ENCODE measurements at regions not wholly inside any gene's neighbourhood (a gene's known extent, or its start where the extent isn't known, plus 50 kb on each side); places are given as distances from the start of the nearest gene placed in this dataset.
A peak's percentile ranks its signal among the peaks of the same experiment; 100 is the strongest.

DNA sequence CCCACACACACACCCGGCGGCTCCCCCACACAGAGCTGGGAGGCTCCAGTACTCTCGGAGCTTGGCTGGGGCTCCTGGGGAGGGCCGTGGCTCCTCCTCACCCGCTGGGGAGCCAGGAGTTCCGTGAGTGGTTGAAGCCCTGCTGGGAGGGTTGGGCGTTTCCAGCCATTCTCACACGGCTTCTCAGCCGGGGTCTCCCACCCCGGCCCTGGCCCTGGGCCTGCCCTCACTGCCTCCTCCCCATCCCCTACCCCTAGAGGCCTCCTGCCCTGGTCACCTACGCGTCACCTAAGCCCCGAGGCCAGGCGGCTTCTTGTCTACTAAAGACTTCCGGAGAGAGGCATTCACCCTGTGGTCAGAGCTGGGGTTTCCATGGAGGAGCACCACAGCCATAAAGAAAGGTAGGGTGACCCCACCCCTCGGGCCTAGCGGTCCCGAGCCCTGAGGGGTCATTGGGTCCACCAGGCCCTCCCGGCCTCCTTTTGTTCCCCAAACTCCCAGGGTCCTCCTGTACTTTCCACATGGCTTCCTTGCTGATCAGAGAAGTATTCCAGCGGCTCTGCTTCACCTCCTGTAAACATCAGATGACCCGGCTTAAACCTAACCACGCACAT lies 99.3 kb downstream of the TTLL2 start (continued):
- TF ChIP-seq PHF20 (CRISPR knock-in tag; IDR thresholded peaks at IDR 0.05) (no peak; the same call in 1 of the 2 replicates), NR2C2 (CRISPR knock-in tag; IDR thresholded peaks at IDR 0.05; ENCODE audit: borderline replicate concordance) (peak; percentile 32; the same call in 1 of the 2 replicates), BCL6 (CRISPR knock-in tag; IDR thresholded peaks at IDR 0.05) (peak; percentile 24; the same call in 1 of the 2 replicates), ZSCAN30 (CRISPR knock-in tag; IDR thresholded peaks at IDR 0.05) (no peak), EED (CRISPR knock-in tag; IDR thresholded peaks at IDR 0.05) (peak; percentile 43; the same call in 1 of the 2 replicates), NCOA5 (CRISPR knock-in tag; IDR thresholded peaks at IDR 0.05) (no peak), KAT8 (CRISPR knock-in tag; IDR thresholded peaks at IDR 0.05) (no peak), HDAC1 (CRISPR knock-in tag; IDR thresholded peaks at IDR 0.05) (peak; percentile 57; the same call in 1 of the 2 replicates), MAFK (conservative IDR thresholded peaks at IDR 0.05 in 1 of 2, IDR thresholded peaks at IDR 0.05 in 1 of 2; ENCODE audit: low read length in 2 of 2) (no peak), RFX3 (CRISPR knock-in tag; IDR thresholded peaks at IDR 0.05) (no peak), ZZZ3 (CRISPR knock-in tag; IDR thresholded peaks at IDR 0.05; ENCODE audit: borderline replicate concordance) (no peak)
- TF ChIP-seq, protein P1, sequence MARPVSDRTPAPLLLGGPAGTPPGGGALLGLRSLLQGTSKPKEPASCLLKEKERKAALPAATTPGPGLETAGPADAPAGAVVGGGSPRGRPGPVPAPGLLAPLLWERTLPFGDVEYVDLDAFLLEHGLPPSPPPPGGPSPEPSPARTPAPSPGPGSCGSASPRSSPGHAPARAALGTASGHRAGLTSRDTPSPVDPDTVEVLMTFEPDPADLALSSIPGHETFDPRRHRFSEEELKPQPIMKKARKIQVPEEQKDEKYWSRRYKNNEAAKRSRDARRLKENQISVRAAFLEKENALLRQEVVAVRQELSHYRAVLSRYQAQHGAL (CRISPR knock-in tag; IDR thresholded peaks at IDR 0.05; ENCODE audit: not compliant biosample characterization), result no peak
- TF ChIP-seq, protein P2, sequence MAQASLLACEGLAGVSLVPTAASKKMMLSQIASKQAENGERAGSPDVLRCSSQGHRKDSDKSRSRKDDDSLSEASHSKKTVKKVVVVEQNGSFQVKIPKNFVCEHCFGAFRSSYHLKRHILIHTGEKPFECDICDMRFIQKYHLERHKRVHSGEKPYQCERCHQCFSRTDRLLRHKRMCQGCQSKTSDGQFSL (CRISPR knock-in tag; IDR thresholded peaks at IDR 0.05), result peak; percentile 94
- TF ChIP-seq, protein P3, sequence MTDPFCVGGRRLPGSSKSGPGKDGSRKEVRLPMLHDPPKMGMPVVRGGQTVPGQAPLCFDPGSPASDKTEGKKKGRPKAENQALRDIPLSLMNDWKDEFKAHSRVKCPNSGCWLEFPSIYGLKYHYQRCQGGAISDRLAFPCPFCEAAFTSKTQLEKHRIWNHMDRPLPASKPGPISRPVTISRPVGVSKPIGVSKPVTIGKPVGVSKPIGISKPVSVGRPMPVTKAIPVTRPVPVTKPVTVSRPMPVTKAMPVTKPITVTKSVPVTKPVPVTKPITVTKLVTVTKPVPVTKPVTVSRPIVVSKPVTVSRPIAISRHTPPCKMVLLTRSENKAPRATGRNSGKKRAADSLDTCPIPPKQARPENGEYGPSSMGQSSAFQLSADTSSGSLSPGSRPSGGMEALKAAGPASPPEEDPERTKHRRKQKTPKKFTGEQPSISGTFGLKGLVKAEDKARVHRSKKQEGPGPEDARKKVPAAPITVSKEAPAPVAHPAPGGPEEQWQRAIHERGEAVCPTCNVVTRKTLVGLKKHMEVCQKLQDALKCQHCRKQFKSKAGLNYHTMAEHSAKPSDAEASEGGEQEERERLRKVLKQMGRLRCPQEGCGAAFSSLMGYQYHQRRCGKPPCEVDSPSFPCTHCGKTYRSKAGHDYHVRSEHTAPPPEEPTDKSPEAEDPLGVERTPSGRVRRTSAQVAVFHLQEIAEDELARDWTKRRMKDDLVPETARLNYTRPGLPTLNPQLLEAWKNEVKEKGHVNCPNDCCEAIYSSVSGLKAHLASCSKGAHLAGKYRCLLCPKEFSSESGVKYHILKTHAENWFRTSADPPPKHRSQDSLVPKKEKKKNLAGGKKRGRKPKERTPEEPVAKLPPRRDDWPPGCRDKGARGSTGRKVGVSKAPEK (CRISPR knock-in tag; IDR thresholded peaks at IDR 0.05; ENCODE audit: borderline replicate concordance), result no peak
- TF ChIP-seq, protein P4, sequence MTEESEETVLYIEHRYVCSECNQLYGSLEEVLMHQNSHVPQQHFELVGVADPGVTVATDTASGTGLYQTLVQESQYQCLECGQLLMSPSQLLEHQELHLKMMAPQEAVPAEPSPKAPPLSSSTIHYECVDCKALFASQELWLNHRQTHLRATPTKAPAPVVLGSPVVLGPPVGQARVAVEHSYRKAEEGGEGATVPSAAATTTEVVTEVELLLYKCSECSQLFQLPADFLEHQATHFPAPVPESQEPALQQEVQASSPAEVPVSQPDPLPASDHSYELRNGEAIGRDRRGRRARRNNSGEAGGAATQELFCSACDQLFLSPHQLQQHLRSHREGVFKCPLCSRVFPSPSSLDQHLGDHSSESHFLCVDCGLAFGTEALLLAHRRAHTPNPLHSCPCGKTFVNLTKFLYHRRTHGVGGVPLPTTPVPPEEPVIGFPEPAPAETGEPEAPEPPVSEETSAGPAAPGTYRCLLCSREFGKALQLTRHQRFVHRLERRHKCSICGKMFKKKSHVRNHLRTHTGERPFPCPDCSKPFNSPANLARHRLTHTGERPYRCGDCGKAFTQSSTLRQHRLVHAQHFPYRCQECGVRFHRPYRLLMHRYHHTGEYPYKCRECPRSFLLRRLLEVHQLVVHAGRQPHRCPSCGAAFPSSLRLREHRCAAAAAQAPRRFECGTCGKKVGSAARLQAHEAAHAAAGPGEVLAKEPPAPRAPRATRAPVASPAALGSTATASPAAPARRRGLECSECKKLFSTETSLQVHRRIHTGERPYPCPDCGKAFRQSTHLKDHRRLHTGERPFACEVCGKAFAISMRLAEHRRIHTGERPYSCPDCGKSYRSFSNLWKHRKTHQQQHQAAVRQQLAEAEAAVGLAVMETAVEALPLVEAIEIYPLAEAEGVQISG (CRISPR knock-in tag; IDR thresholded peaks at IDR 0.05), result peak; percentile 49
- TF ChIP-seq, protein P5, sequence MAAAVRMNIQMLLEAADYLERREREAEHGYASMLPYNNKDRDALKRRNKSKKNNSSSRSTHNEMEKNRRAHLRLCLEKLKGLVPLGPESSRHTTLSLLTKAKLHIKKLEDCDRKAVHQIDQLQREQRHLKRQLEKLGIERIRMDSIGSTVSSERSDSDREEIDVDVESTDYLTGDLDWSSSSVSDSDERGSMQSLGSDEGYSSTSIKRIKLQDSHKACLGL (CRISPR knock-in tag; IDR thresholded peaks at IDR 0.05), result peak; percentile 17; the same call in 1 of the 2 replicates
- TF ChIP-seq, protein P6, sequence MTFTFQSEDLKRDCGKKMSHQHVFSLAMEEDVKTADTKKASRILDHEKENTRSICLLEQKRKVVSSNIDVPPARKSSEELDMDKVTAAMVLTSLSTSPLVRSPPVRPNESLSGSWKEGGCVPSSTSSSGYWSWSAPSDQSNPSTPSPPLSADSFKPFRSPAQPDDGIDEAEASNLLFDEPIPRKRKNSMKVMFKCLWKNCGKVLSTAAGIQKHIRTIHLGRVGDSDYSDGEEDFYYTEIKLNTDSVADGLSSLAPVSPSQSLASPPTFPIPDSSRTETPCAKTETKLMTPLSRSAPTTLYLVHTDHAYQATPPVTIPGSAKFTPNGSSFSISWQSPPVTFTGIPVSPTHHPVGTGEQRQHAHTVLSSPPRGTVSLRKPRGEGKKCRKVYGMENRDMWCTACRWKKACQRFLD (CRISPR knock-in tag; IDR thresholded peaks at IDR 0.05; ENCODE audit: borderline replicate concordance), result no peak
- TF ChIP-seq, protein P7, sequence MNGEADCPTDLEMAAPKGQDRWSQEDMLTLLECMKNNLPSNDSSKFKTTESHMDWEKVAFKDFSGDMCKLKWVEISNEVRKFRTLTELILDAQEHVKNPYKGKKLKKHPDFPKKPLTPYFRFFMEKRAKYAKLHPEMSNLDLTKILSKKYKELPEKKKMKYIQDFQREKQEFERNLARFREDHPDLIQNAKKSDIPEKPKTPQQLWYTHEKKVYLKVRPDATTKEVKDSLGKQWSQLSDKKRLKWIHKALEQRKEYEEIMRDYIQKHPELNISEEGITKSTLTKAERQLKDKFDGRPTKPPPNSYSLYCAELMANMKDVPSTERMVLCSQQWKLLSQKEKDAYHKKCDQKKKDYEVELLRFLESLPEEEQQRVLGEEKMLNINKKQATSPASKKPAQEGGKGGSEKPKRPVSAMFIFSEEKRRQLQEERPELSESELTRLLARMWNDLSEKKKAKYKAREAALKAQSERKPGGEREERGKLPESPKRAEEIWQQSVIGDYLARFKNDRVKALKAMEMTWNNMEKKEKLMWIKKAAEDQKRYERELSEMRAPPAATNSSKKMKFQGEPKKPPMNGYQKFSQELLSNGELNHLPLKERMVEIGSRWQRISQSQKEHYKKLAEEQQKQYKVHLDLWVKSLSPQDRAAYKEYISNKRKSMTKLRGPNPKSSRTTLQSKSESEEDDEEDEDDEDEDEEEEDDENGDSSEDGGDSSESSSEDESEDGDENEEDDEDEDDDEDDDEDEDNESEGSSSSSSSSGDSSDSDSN (CRISPR knock-in tag; IDR thresholded peaks at IDR 0.05), result peak; percentile 90
